IMR-90 (cell line): ENCODE measurements at regions not wholly inside any gene's neighbourhood (a gene's known extent, or its start where the extent isn't known, plus 50 kb on each side); places are given as distances from the start of the nearest gene placed in this dataset.

ENCODE experiments used
- ATAC-seq: fragments of 200-7000 bp; cut with Tn5 transposase; 2 replicates; pipeline ENCODE4 v1.9.1; 2020; ENCODE audit warnings: low read depth, mild to moderate bottlenecking, moderate library complexity
- BruUV-seq: library from RNA; stranded (reverse); fragments of 400-500 nt; replicated peaks from 2 replicates; lab custom pipeline; 2021; lab: Mats Ljungman, UMichigan
- CTCF ChIA-PET: fragments of 300-600 bp; formaldehyde crosslinking; extraction: SDS; loops from one replicate; lab custom pipeline; 2021; ENCODE audit warnings: antibody characterized with exemption; lab: Yijun Ruan, JAX
- POLR2A ChIA-PET: fragments of 300-600 bp; sonication (Branson Sonifier 250); formaldehyde crosslinking; loops from one replicate; lab custom pipeline; 2022; ENCODE audit warnings: antibody characterized with exemption; ENCODE audit not compliant: unreplicated experiment; lab: Charles Lee
- DNase-seq: peaks from one replicate; pipeline ENCODE4 v3.0.0; 2013
- H2AFZ ChIP-seq: replicated peaks from 2 replicates; pipeline ENCODE3; 2013; ENCODE audit warnings: low read length, mild to moderate bottlenecking; ENCODE audit not compliant: poor library complexity
- H2AK5ac ChIP-seq: 2 replicates; pipeline ENCODE4 v1.6.1; 2013; ENCODE audit warnings: low read depth, low read length, inconsistent platforms
- H2AK9ac ChIP-seq: replicated peaks from 2 replicates; pipeline ENCODE3; 2013; ENCODE audit warnings: mild to moderate bottlenecking, low read depth, low read length, moderate library complexity; ENCODE audit not compliant: poor library complexity
- H2BK120ac ChIP-seq: 2 replicates; pipeline ENCODE4 v1.6.1; 2013; ENCODE audit warnings: low read depth, low read length, inconsistent platforms
- H2BK15ac ChIP-seq: 3 replicates; pipeline ENCODE4 v1.6.1; 2013; ENCODE audit warnings: low read depth, low read length, inconsistent platforms
- H2BK20ac ChIP-seq: 2 replicates; pipeline ENCODE4 v1.6.1; 2013; ENCODE audit warnings: low read depth, mild to moderate bottlenecking, inconsistent platforms, low read length, moderate library complexity
- H2BK5ac ChIP-seq: 2 replicates; pipeline ENCODE4 v1.6.1; 2013; ENCODE audit warnings: mild to moderate bottlenecking, low read depth, low read length, inconsistent platforms; ENCODE audit not compliant: poor library complexity, severe bottlenecking
- H3K14ac ChIP-seq: replicated peaks from 2 replicates; pipeline ENCODE4 v1.6.1; 2013; ENCODE audit warnings: low read depth, low read length, inconsistent platforms
- H3K18ac ChIP-seq: 2 replicates; pipeline ENCODE4 v1.6.1; 2013; ENCODE audit warnings: low read depth, low read length, control low read depth
- H3K23ac ChIP-seq: 2 replicates; pipeline ENCODE4 v1.6.1; 2013; ENCODE audit warnings: low read depth, low read length, inconsistent platforms
- H3K27ac ChIP-seq: 2 replicates; pipeline ENCODE4 v1.5.1; 2013; ENCODE audit warnings: mild to moderate bottlenecking, control low read depth, low read length; ENCODE audit not compliant: insufficient read depth
- H3K27me3 ChIP-seq: 2 replicates; pipeline ENCODE4 v1.6.1; 2013; ENCODE audit warnings: low read length; ENCODE audit not compliant: control insufficient read depth, insufficient read depth
- H3K36me3 ChIP-seq: 2 replicates; pipeline ENCODE4 v1.6.1; 2013; ENCODE audit warnings: low read length, mixed read lengths; ENCODE audit not compliant: control insufficient read depth, insufficient read depth
- H3K4ac ChIP-seq: 2 replicates; pipeline ENCODE4 v1.6.1; 2013; ENCODE audit warnings: low read depth, low read length, inconsistent platforms
- H3K4me1 ChIP-seq: 2 replicates; pipeline ENCODE4 v1.6.1; 2013; ENCODE audit warnings: low read length, mixed read lengths; ENCODE audit not compliant: control insufficient read depth, insufficient read depth
- H3K4me2 ChIP-seq: 2 replicates; pipeline ENCODE4 v1.6.1; 2013; ENCODE audit warnings: low read depth, mild to moderate bottlenecking, control low read depth, low read length, moderate library complexity
- H3K4me3 ChIP-seq: 2 replicates; pipeline ENCODE4 v1.5.1; 2013; ENCODE audit warnings: low read depth, mild to moderate bottlenecking, control low read depth, low read length, moderate library complexity; ENCODE audit not compliant: insufficient read depth
- H3K56ac ChIP-seq: 2 replicates; pipeline ENCODE4 v1.6.1; 2013; ENCODE audit warnings: low read length, inconsistent platforms; ENCODE audit not compliant: insufficient read depth; ENCODE audit errors: extremely low read depth
- H3K79me1 ChIP-seq, 2 experiments: 2 replicates each; pipeline ENCODE4 v1.6.1; 2013; ENCODE audit warnings: low read length in 2 of 2, inconsistent platforms in 1 of 2, low read depth in 1 of 2
- H3K9ac ChIP-seq: 2 replicates; pipeline ENCODE4 v1.6.1; 2013; ENCODE audit warnings: low read depth, low read length, control low read depth
- H3K9me1 ChIP-seq: 2 replicates; pipeline ENCODE4 v1.6.1; 2013; ENCODE audit warnings: low read length, inconsistent platforms; ENCODE audit not compliant: insufficient read depth
- H3K9me3 ChIP-seq: 2 replicates; pipeline ENCODE4 v1.6.1; 2013; ENCODE audit warnings: low read length; ENCODE audit not compliant: control insufficient read depth, insufficient read depth
- H4K20me1 ChIP-seq: 2 replicates; pipeline ENCODE4 v1.6.1; 2013; ENCODE audit warnings: low read length, inconsistent platforms; ENCODE audit not compliant: insufficient read depth
- H4K5ac ChIP-seq: 2 replicates; pipeline ENCODE4 v1.6.1; 2013; ENCODE audit warnings: mild to moderate bottlenecking, low read depth, low read length, control low read depth
- H4K8ac ChIP-seq, 2 experiments: 2 replicates each; pipeline ENCODE4 v1.6.1; 2013; ENCODE audit warnings: low read depth in 2 of 2, low read length in 2 of 2, control low read depth in 1 of 2, inconsistent platforms in 1 of 2
- H4K91ac ChIP-seq: 2 replicates; pipeline ENCODE4 v1.6.1; 2013; ENCODE audit warnings: low read depth, low read length, inconsistent platforms; ENCODE audit not compliant: insufficient read depth
- BHLHE40 ChIP-seq: fragments of 150-350 bp; IDR thresholded peaks from 2 replicates; pipeline ENCODE4 v1.6.1; 2016; ENCODE audit warnings: mild to moderate bottlenecking, low read depth, low read length
- CHD1 ChIP-seq: IDR thresholded peaks from 2 replicates; pipeline ENCODE4 v1.6.1; 2012; ENCODE audit warnings: low read depth, low read length, improper control_type of control experiment
- ELK1 ChIP-seq: fragments of 150-350 bp; IDR thresholded peaks from 2 replicates; pipeline ENCODE4 v1.6.1; 2016; ENCODE audit warnings: low read depth, mild to moderate bottlenecking, low read length, moderate library complexity, borderline replicate concordance
- FOS ChIP-seq: fragments of 150-350 bp; IDR thresholded peaks from 2 replicates; pipeline ENCODE4 v1.6.1; 2016; ENCODE audit warnings: low read depth, low read length
- MAZ ChIP-seq: IDR thresholded peaks from 2 replicates; pipeline ENCODE4 v1.6.1; 2012; ENCODE audit warnings: low read depth, mild to moderate bottlenecking, low read length, improper control_type of control experiment, moderate library complexity, borderline replicate concordance
- NFE2L2 ChIP-seq: fragments of 150-350 bp; IDR thresholded peaks from 2 replicates; pipeline ENCODE4 v1.6.1; 2016; ENCODE audit warnings: low read depth, mild to moderate bottlenecking, low read length
- POLR2A ChIP-seq: IDR thresholded peaks from 2 replicates; pipeline ENCODE4 v1.6.1; 2012; ENCODE audit warnings: mild to moderate bottlenecking, low read depth, low read length
- RAD21 ChIP-seq: IDR thresholded peaks from 2 replicates; pipeline ENCODE4 v1.6.1; 2012; ENCODE audit warnings: low read length, improper control_type of control experiment
- SMC3 ChIP-seq: fragments of 150-350 bp; IDR thresholded peaks from 2 replicates; pipeline ENCODE4 v1.6.1; 2016; ENCODE audit warnings: low read depth, mild to moderate bottlenecking, antibody characterized with exemption, low read length, moderate library complexity
- USF2 ChIP-seq: fragments of 150-350 bp; IDR thresholded peaks from 2 replicates; pipeline ENCODE4 v1.6.1; 2017; ENCODE audit warnings: mild to moderate bottlenecking, antibody characterized with exemption, low read length, low read depth
- WGBS, 2 experiments: methylation state at CpG; one replicate each; pipeline versions ENCODE4 v1.1.5 to v1.1.7; 2013; ENCODE audit warnings: missing lambda C conversion rate in 2 of 2; ENCODE audit not compliant: insufficient read length in 1 of 2; ENCODE audit errors: extremely low coverage in 2 of 2; 5-methylcytosine and 5-hydroxymethylcytosine counted together
- dilution Hi-C: fragments of 300-500 bp; cut with HindIII; formaldehyde crosslinking; loops from one replicate; pipeline ENCODE4 v1.14.3; 2018; ENCODE audit warnings: low sequenced_read_pairs; ENCODE audit not compliant: unreplicated experiment
- in situ Hi-C: fragments of 300-500 bp; cut with MboI; formaldehyde crosslinking; loops from 3 replicates; pipeline ENCODE4 v1.14.3; 2019; ENCODE audit warnings: low sequenced_read_pairs, inconsistent platforms, mixed read lengths
- intact Hi-C: fragments of 100-400 bp; cut with micrococcal nuclease; formaldehyde crosslinking; loops from 2 replicates; pipeline ENCODE4 v1.10.0; 2022

- no peak overlapping the region for H3K18ac ChIP-seq
- H2AK5ac ChIP-seq: no peak overlapping the region
- H3K14ac ChIP-seq: no peak overlapping the region
- peaks cover 3% of the 10 kb centered on the region; the same call in 1 of the 2 replicates for H3K27me3 ChIP-seq
- no peak overlapping the region for H2BK15ac ChIP-seq
- POLR2A ChIA-PET: no interaction called here
- no peak overlapping the region for H2AFZ ChIP-seq
- CTCF ChIA-PET: no interaction called here
- no peak overlapping the region for H2BK120ac ChIP-seq
- H4K5ac ChIP-seq: no peak overlapping the region
- no peak overlapping the region for H3K4ac ChIP-seq
- dilution Hi-C loops: no loop called here
- intact Hi-C loops: no loop called here
- H3K4me3 ChIP-seq: no peak overlapping the region
- H4K91ac ChIP-seq: no peak overlapping the region
- TF ChIP-seq SMC3 (no peak), ELK1 (no peak), CHD1 (no peak), BHLHE40 (no peak), NFE2L2 (no peak), RAD21 (no peak), USF2 (no peak), MAZ (no peak), FOS (no peak), POLR2A (no peak)
- no TSS peak for BruUV-seq
- no peak overlapping the region for H2BK5ac ChIP-seq
- H3K4me2 ChIP-seq: no peak overlapping the region
- 13% methylated on average over 13 of the region's 22 CpGs; no CpG with 5 or more reads in 1 of the 2 experiments for WGBS, 2 experiments
- H3K23ac ChIP-seq: no peak overlapping the region
- H3K56ac ChIP-seq: no peak overlapping the region
- H2BK20ac ChIP-seq: no peak overlapping the region
- H3K36me3 ChIP-seq: no peaks in the 10 kb centered on the region
- no peak for DNase-seq
- no peaks in the 10 kb centered on the region for H4K20me1 ChIP-seq
- no peak overlapping the region for H2AK9ac ChIP-seq
- no peaks in the 10 kb centered on the region for H3K9me3 ChIP-seq
- H3K27ac ChIP-seq: no peak overlapping the region
- H3K9me1 ChIP-seq: no peaks in the 10 kb centered on the region
- no peak overlapping the region for H3K9ac ChIP-seq
- no peak for ATAC-seq
- H4K8ac ChIP-seq: no peak overlapping the region
- H3K4me1 ChIP-seq: no peaks in the 10 kb centered on the region
- H3K79me1 ChIP-seq: no peaks in the 10 kb centered on the region
- in situ Hi-C loops: no loop called here
Observed at GRCh38 chr9:89676281-89676680, 71.5 kb downstream of the GADD45G start.
